Adrenal gland (tissue), 5 donors: ENCODE measurements at regions not wholly inside any gene's neighbourhood (a gene's known extent, or its start where the extent isn't known, plus 50 kb on each side); places are given as distances from the start of the nearest gene placed in this dataset.

ENCODE experiments used
- POLR2A ChIP-seq, 2 donors: fragments of 450-650 bp; IDR thresholded peaks; one replicate each; pipeline ENCODE4 v1.6.1; 2017; ENCODE audit warnings: antibody characterized with exemption in 2 of 2, mild to moderate bottlenecking in 2 of 2, moderate library complexity in 1 of 2
- TF ChIP-seq, protein P1 (sequence below), 6 experiments: fragments of 450-650 bp in 4 of 6; fragments of 200-600 bp in 2 of 6; sonication (generic) in 1 of 6; IDR thresholded peaks; 1 replicate in 5 of 6; 2 replicates in 1 of 6; pipeline versions ENCODE4 v1.5.1 to v1.8.0; 2016 to 2021; ENCODE audit warnings: antibody characterized with exemption in 6 of 6, mild to moderate bottlenecking in 2 of 6, moderate library complexity in 1 of 6
- donor health status: DM: no; HTN: no; CAD: no.

DNA sequence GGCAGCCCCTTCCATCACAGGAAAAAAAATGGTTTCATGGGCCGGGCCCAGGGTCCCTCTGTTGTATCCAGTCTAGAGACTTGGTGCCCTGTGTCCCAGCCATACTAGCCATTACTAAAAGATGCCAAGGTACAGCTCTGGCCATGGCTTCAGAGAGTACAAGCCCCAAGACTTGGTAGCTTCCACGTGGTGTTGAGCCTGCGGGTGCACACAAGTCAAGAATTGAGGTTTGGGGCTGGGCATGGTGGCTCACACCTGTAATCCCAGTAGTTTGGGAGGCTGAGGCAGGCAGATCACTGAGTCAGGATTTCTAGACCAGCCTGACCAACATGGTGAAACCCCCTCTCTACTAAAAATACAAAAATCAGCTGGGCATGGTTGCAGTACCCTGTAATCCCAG is 214.3 kb downstream of the LIG4 start:
- TF ChIP-seq, protein P1, sequence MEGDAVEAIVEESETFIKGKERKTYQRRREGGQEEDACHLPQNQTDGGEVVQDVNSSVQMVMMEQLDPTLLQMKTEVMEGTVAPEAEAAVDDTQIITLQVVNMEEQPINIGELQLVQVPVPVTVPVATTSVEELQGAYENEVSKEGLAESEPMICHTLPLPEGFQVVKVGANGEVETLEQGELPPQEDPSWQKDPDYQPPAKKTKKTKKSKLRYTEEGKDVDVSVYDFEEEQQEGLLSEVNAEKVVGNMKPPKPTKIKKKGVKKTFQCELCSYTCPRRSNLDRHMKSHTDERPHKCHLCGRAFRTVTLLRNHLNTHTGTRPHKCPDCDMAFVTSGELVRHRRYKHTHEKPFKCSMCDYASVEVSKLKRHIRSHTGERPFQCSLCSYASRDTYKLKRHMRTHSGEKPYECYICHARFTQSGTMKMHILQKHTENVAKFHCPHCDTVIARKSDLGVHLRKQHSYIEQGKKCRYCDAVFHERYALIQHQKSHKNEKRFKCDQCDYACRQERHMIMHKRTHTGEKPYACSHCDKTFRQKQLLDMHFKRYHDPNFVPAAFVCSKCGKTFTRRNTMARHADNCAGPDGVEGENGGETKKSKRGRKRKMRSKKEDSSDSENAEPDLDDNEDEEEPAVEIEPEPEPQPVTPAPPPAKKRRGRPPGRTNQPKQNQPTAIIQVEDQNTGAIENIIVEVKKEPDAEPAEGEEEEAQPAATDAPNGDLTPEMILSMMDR (IDR thresholded peaks at IDR 0.05): no peak
- TF ChIP-seq POLR2A (IDR thresholded peaks at IDR 0.05): no peak
